ENCODE measurements at regions not wholly inside any gene's neighbourhood (a gene's known extent, or its start where the extent isn't known, plus 50 kb on each side); places are given as distances from the start of the nearest gene placed in this dataset.

GRCh38 chr6:93790981-93791380, 371.6 kb upstream of the EPHA7 start:
- TF ChIP-seq, protein P1, sequence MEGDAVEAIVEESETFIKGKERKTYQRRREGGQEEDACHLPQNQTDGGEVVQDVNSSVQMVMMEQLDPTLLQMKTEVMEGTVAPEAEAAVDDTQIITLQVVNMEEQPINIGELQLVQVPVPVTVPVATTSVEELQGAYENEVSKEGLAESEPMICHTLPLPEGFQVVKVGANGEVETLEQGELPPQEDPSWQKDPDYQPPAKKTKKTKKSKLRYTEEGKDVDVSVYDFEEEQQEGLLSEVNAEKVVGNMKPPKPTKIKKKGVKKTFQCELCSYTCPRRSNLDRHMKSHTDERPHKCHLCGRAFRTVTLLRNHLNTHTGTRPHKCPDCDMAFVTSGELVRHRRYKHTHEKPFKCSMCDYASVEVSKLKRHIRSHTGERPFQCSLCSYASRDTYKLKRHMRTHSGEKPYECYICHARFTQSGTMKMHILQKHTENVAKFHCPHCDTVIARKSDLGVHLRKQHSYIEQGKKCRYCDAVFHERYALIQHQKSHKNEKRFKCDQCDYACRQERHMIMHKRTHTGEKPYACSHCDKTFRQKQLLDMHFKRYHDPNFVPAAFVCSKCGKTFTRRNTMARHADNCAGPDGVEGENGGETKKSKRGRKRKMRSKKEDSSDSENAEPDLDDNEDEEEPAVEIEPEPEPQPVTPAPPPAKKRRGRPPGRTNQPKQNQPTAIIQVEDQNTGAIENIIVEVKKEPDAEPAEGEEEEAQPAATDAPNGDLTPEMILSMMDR (IDR thresholded peaks at IDR 0.05; ENCODE audit: unreplicated experiment), result no peak
- no peaks in the 10 kb centered on the region for H3K36me3 Mint-ChIP-seq

GRCh38 chr6:93789532-93789931, 370.2 kb upstream of the EPHA7 start:
- DNase-seq (ENCODE audit: low spot score in 2 of 2, unreplicated experiment in 2 of 2), result no peak
- H3K27me3 Mint-ChIP-seq (ENCODE audit: low read depth), result peaks cover 4% of the 10 kb centered on the region
- peaks cover 6% of the 10 kb centered on the region for H3K4me1 Mint-ChIP-seq
- H3K27ac Mint-ChIP-seq, result no peak overlapping the region
- H3K9me3 Mint-ChIP-seq, result no peaks in the 10 kb centered on the region
- no peak overlapping the region for H3K4me3 Mint-ChIP-seq
- H3K36me3 Mint-ChIP-seq, result no peaks in the 10 kb centered on the region
- TF ChIP-seq, protein P1 (IDR thresholded peaks at IDR 0.05; ENCODE audit: unreplicated experiment), result no peak

More at GRCh38 chr6:93790981-93791380, 371.6 kb upstream of the EPHA7 start:
- DNase-seq (ENCODE audit: low spot score in 2 of 2, unreplicated experiment in 2 of 2), result no peak
- Mint-ChIP-seq H3K27me3 (ENCODE audit: low read depth) (peaks cover 4% of the 10 kb centered on the region), H3K27ac (no peak overlapping the region), H3K9me3 (no peaks in the 10 kb centered on the region), H3K4me3 (no peak overlapping the region), H3K4me1 (no peaks in the 10 kb centered on the region)

GRCh38 chr6:93787841-93788240, 368.5 kb upstream of the EPHA7 start:
- no peak overlapping the region for H3K4me3 Mint-ChIP-seq
- H3K4me1 Mint-ChIP-seq, result peaks cover 6% of the 10 kb centered on the region
- peaks cover 4% of the 10 kb centered on the region for H3K27me3 Mint-ChIP-seq (ENCODE audit: low read depth)
- no peak overlapping the region for H3K27ac Mint-ChIP-seq
- DNase-seq (ENCODE audit: low spot score in 2 of 2, unreplicated experiment in 2 of 2), result no peak
- H3K36me3 Mint-ChIP-seq, result no peaks in the 10 kb centered on the region
- TF ChIP-seq, protein P1 (IDR thresholded peaks at IDR 0.05; ENCODE audit: unreplicated experiment), result no peak
- H3K9me3 Mint-ChIP-seq, result no peaks in the 10 kb centered on the region

DNA sequence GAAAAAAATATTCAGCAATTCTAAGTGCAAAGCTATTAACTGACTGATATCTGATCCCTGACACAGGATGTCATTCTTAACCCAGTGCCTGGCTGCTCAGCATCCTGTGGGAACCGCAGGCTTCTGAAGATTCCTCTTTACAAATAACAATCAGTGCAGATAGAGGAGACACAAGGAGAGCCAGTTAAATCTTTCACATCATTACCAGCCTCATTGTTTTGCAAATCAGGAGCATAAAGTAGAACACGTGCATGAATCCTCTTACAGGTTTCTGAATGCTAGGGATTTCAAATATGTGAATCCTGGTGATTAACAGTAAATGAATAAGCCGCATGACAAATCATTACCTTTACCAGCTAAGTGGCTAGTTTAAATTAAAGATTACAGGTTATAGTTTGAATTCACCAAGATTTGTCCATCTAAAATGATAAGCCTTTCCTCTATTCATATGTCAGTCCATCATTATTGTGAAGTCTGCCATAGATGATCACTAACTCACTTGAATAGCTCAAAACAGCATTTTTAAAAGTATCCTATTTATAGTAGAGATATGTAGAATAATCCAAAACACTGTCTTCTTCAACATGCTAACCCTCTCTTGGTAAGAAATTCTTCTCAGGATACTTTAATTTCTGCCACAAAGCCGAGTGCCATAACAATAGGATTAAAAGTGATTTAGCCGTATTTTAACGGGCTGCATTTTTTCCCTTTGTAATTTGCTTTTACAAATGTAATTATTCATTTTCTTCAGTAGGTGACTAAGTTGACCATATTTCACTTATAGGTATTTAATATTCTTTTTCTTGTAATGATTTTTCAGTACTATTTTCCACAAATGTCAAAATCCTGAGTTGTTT, 367.3 kb upstream of the EPHA7 start:
- DNase-seq (ENCODE audit: low spot score in 2 of 2, unreplicated experiment in 2 of 2), result no peak
- Mint-ChIP-seq H3K9me3 (no peaks in the 10 kb centered on the region), H3K36me3 (no peaks in the 10 kb centered on the region), H3K4me1 (peaks cover 6% of the 10 kb centered on the region), H3K4me3 (no peak overlapping the region), H3K27ac (no peak overlapping the region), H3K27me3 (ENCODE audit: low read depth) (peaks cover 4% of the 10 kb centered on the region)
- TF ChIP-seq, protein P1 (IDR thresholded peaks at IDR 0.05; ENCODE audit: unreplicated experiment), result no peak

- TF ChIP-seq, protein P1 (IDR thresholded peaks at IDR 0.05; ENCODE audit: unreplicated experiment), result no peak
- Mint-ChIP-seq H3K9me3 (no peaks in the 10 kb centered on the region), H3K27me3 (ENCODE audit: low read depth) (peaks cover 4% of the 10 kb centered on the region), H3K4me1 (peaks cover 6% of the 10 kb centered on the region), H3K27ac (no peak overlapping the region), H3K36me3 (no peaks in the 10 kb centered on the region), H3K4me3 (no peak overlapping the region)
- no peak for DNase-seq (ENCODE audit: low spot score in 2 of 2, unreplicated experiment in 2 of 2)
Observed at GRCh38 chr6:93785694-93786030, 366.3 kb upstream of the EPHA7 start.
